Stomach (tissue), 8 donors: ENCODE measurements at regions not wholly inside any gene's neighbourhood (a gene's known extent, or its start where the extent isn't known, plus 50 kb on each side); places are given as distances from the start of the nearest gene placed in this dataset.

Source experiments
- DNase-seq, 2 donors: peaks; one replicate each; pipeline versions ENCODE4 v3.0.0 to v3.0.0-alpha.2; 2013 to 2019
- H3K27ac ChIP-seq, 5 donors: fragments of 200-600 bp in 4 of 5; sonication (generic) in 4 of 5; one replicate each; pipeline ENCODE4 v1.5.1; 2013 to 2019; ENCODE audit warnings: mild to moderate bottlenecking in 1 of 5, moderate library complexity in 1 of 5
- H3K27me3 ChIP-seq, 3 donors: fragments of 200-600 bp; sonication (generic); one replicate each; pipeline ENCODE4 v1.5.1; 2017 to 2019; ENCODE audit warnings: mixed run types in 1 of 3
- H3K36me3 ChIP-seq, 4 donors: fragments of 200-600 bp; sonication (generic); 1 replicate in 3 of 4; 2 replicates in 1 of 4; pipeline ENCODE4 v1.5.1; 2016 to 2019
- H3K4me1 ChIP-seq, 4 donors: fragments of 200-600 bp; sonication (generic); one replicate each; pipeline ENCODE4 v1.5.1; 2016 to 2019
- H3K4me3 ChIP-seq, 4 donors: fragments of 200-600 bp; sonication (generic) in 3 of 4; one replicate each; pipeline ENCODE4 v1.5.1; 2016 to 2019; ENCODE audit warnings: mild to moderate bottlenecking in 1 of 4
- H3K9me3 ChIP-seq, 4 donors: fragments of 200-600 bp; sonication (generic); one replicate each; pipeline ENCODE4 v1.5.1; 2016 to 2019
- EP300 ChIP-seq: sonication (generic); formaldehyde crosslinking; IDR thresholded peaks from one replicate; pipeline ENCODE4 v1.6.1; 2017; ENCODE audit warnings: antibody characterized with exemption
- POLR2A ChIP-seq, 4 donors: fragments of 450-650 bp; IDR thresholded peaks; one replicate each; pipeline ENCODE4 v1.6.1; 2016; ENCODE audit warnings: antibody characterized with exemption in 4 of 4, control low read depth in 2 of 4, mild to moderate bottlenecking in 1 of 4, moderate library complexity in 1 of 4
- POLR2AphosphoS5 ChIP-seq, 3 donors: sonication (generic); formaldehyde crosslinking; IDR thresholded peaks; one replicate each; pipeline ENCODE4 v1.6.1; 2016; ENCODE audit warnings: antibody characterized with exemption in 3 of 3
- WGBS, 5 donors: extraction: QIAGEN DNeasy Blood & Tissue Kit in 3 of 5; methylation state at CpG; one replicate each; pipeline versions ENCODE4 v1.1.5 to v1.1.7; 2013 to 2018; 5-methylcytosine and 5-hydroxymethylcytosine counted together
- intact Hi-C: fragments of 100-400 bp; cut with DNase I; formaldehyde crosslinking; loops from one replicate; pipeline ENCODE4 v1.15.1; 2023; ENCODE audit warnings: low total_unique reads
- TF ChIP-seq, protein P1 (sequence below), 7 experiments: fragments of 450-650 bp in 4 of 7; fragments of 200-600 bp in 3 of 7; sonication (generic) in 3 of 7; IDR thresholded peaks; one replicate each; pipeline ENCODE4 v1.5.1; 2016 to 2019; ENCODE audit warnings: antibody characterized with exemption in 7 of 7, control low read depth in 2 of 7, mild to moderate bottlenecking in 1 of 7
- donor health status: healthy with polysubstance abuse.
- donor health status: Bipolar disorder and iron deficiency.
- donor health status: healthy.

DNA sequence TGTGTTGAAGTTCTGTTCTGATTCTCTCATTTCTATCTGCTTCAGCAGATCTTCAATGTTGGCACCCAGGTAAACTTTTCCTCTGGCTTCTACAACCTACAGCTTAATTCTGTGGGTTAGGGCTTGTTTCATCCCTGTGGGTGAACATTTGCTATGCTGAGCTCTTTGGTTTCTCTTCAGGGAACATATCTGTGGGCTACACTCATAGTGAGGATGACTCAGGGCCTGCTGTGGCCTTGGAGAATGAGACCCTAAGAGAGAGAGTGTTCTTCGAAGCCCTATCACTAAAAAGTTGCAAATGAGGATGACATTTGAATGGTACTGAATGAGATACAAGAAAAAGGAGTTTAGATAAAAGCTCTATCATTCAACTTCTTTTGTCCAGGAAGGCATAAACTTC is 346.2 kb upstream of the CBLB start:
- Histone ChIP-seq H3K4me1 (no peaks in the 10 kb centered on the region), H3K36me3 (no peaks in the 10 kb centered on the region), H3K27me3 (no peaks in the 10 kb centered on the region), H3K4me3 (no peak overlapping the region), H3K27ac (no peak overlapping the region), H3K9me3 (peaks cover 0 to 9% (median 0%) of the 10 kb centered on the region in 4 donors)
- DNase-seq: no peak
- WGBS, 5 donors: 81 to 92% (median 83%) methylated on average over 1 of the region's 1 CpG
- TF ChIP-seq EP300: no peak
- TF ChIP-seq POLR2AphosphoS5 (IDR thresholded peaks at IDR 0.05): no peak
- TF ChIP-seq POLR2A (IDR thresholded peaks at IDR 0.05): no peak
- TF ChIP-seq, protein P1, sequence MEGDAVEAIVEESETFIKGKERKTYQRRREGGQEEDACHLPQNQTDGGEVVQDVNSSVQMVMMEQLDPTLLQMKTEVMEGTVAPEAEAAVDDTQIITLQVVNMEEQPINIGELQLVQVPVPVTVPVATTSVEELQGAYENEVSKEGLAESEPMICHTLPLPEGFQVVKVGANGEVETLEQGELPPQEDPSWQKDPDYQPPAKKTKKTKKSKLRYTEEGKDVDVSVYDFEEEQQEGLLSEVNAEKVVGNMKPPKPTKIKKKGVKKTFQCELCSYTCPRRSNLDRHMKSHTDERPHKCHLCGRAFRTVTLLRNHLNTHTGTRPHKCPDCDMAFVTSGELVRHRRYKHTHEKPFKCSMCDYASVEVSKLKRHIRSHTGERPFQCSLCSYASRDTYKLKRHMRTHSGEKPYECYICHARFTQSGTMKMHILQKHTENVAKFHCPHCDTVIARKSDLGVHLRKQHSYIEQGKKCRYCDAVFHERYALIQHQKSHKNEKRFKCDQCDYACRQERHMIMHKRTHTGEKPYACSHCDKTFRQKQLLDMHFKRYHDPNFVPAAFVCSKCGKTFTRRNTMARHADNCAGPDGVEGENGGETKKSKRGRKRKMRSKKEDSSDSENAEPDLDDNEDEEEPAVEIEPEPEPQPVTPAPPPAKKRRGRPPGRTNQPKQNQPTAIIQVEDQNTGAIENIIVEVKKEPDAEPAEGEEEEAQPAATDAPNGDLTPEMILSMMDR (IDR thresholded peaks at IDR 0.05): no peak
- intact Hi-C loops: no loop called here

DNA sequence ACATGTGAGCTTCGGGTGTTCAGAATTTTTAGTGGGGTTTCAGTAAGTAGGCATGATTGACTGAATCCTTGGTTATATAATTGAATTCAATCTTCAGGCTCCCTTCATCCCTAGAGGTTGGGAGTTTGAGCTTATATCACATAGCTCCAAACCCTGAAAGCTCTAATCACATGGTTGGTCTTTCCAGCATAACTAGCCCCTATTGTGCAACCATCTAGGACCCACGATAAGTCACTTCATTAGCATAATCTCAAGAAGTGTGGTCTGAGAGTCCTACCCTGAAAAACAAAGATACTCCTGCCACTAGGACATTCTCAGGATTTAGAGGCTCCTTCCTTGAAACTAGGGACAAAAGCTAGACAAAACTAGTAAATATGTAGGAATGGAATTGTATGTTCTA is 348.9 kb upstream of the CBLB start:
- no peaks in the 10 kb centered on the region for H3K27me3 ChIP-seq
- peaks cover 0 to 9% (median 0%) of the 10 kb centered on the region in 4 donors for H3K9me3 ChIP-seq
- intact Hi-C loops: no loop called here
- H3K27ac ChIP-seq: no peak overlapping the region
- no peaks in the 10 kb centered on the region for H3K4me1 ChIP-seq
- H3K36me3 ChIP-seq: no peaks in the 10 kb centered on the region
- TF ChIP-seq, protein P1 (IDR thresholded peaks at IDR 0.05): no peak
- TF ChIP-seq POLR2A (IDR thresholded peaks at IDR 0.05) (no peak), EP300 (no peak), POLR2AphosphoS5 (IDR thresholded peaks at IDR 0.05) (no peak)
- no peak for DNase-seq
- WGBS, 5 donors: 79 to 96% (median 87%) methylated on average over 2 of the region's 2 CpGs
- H3K4me3 ChIP-seq: no peak overlapping the region

DNA sequence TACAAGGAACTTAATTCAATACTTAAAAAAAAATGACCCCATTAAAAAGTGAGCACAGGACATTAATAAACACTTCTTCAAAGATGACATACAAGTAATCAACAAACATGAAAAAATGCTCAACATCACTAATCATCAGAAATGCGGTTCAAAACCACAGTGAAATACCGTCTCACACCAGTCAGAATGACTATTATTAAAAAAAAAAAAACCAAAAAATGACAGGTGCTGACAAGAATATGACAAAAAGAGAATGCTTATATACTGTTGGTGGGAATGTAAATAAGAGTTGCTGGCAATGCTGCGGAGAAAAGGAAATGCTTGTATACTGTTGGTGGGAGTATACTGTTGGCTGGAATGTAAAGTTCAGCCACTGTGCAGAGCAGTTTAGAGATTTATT is 358.3 kb upstream of the CBLB start:
- Histone ChIP-seq H3K27me3 (no peaks in the 10 kb centered on the region), H3K36me3 (no peaks in the 10 kb centered on the region), H3K27ac (no peak overlapping the region), H3K9me3 (no peaks in the 10 kb centered on the region), H3K4me1 (no peaks in the 10 kb centered on the region), H3K4me3 (no peak overlapping the region)
- intact Hi-C loops: no loop called here
- WGBS, 5 donors: 70 to 93% (median 73%) methylated on average over 3 of the region's 3 CpGs
- TF ChIP-seq POLR2A (IDR thresholded peaks at IDR 0.05): no peak
- TF ChIP-seq, protein P1 (IDR thresholded peaks at IDR 0.05): no peak
- TF ChIP-seq EP300: no peak
- no peak for TF ChIP-seq POLR2AphosphoS5 (IDR thresholded peaks at IDR 0.05)
- no peak for DNase-seq

DNA sequence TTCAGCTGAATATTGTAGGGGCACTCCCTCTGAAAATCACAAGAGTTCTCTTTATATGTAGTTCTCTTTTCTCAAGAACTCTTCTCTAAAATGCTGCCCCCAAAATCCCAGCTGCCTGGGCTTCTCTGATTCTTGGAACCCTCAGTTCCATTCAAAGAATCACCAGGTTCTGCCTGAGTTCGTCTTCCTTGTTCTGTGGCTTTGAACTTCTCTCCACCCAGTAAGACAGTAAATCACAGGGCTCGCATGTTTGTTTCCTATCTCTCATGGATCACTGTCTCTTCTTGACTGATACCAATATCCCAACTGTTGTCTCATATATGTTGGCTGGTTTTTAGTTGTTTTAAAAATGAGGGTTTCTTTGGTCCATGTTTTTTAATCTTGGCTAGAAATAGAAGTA is 359.5 kb upstream of the CBLB start:
- intact Hi-C loops: no loop called here
- H3K4me3 ChIP-seq: no peak overlapping the region

More for the DNA sequence above, 359.5 kb upstream of the CBLB start:
- no peaks in the 10 kb centered on the region for H3K4me1 ChIP-seq
- 64 to 86% (median 70%) methylated on average over 2 of the region's 2 CpGs for WGBS, 5 donors
- no peak for DNase-seq
- TF ChIP-seq, protein P1 (IDR thresholded peaks at IDR 0.05): no peak
- H3K27me3 ChIP-seq: no peaks in the 10 kb centered on the region
- H3K27ac ChIP-seq: no peak overlapping the region
- no peaks in the 10 kb centered on the region for H3K36me3 ChIP-seq
- H3K9me3 ChIP-seq: no peaks in the 10 kb centered on the region
